ENCODE measurements at regions not wholly inside any gene's neighbourhood (a gene's known extent, or its start where the extent isn't known, plus 50 kb on each side); places are given as distances from the start of the nearest gene placed in this dataset.

GRCh38 chr3:87361956-87362355 lies 85.6 kb upstream of the POU1F1 start:
- 86% methylated on average over 1 of the region's 1 CpG for WGBS
- H3K27ac ChIP-seq (ENCODE audit: low read depth in 1 of 2, low read length in 2 of 2): no peak overlapping the region
- DNase-seq (ENCODE audit: low spot score): no peak
- H3K9me3 ChIP-seq (ENCODE audit: control insufficient read depth in 4 of 4, low read length in 3 of 4): no peaks in the 10 kb centered on the region
- H3K9ac ChIP-seq (ENCODE audit: low read depth in 1 of 2, low read length in 2 of 2): no peak overlapping the region
- no peak overlapping the region for H3K4me3 ChIP-seq (ENCODE audit: low read depth in 1 of 3, low read length in 3 of 3)
- no peak for TF ChIP-seq ATF3 (IDR thresholded peaks at IDR 0.05)
- no peak for TF ChIP-seq RAD21 (IDR thresholded peaks at IDR 0.05)
- no peak for TF ChIP-seq RXRA (IDR thresholded peaks at IDR 0.05)
- no peaks in the 10 kb centered on the region for H3K36me3 ChIP-seq (ENCODE audit: control insufficient read depth in 4 of 4, insufficient read depth in 3 of 4, low read depth in 1 of 4, low read length in 3 of 4)
- H3K27me3 ChIP-seq (ENCODE audit: control insufficient read depth in 4 of 4, insufficient read depth in 4 of 4, low read length in 3 of 4): no peaks in the 10 kb centered on the region
- no peaks in the 10 kb centered on the region for H3K4me1 ChIP-seq (ENCODE audit: control insufficient read depth in 4 of 4, insufficient read depth in 4 of 4, low read length in 3 of 4)

- H3K9ac ChIP-seq (ENCODE audit: low read depth in 1 of 2, low read length in 2 of 2): no peak overlapping the region
- no peak for DNase-seq (ENCODE audit: low spot score)
- no peaks in the 10 kb centered on the region for H3K27me3 ChIP-seq (ENCODE audit: control insufficient read depth in 4 of 4, insufficient read depth in 4 of 4, low read length in 3 of 4)
- TF ChIP-seq ZBTB33 (IDR thresholded peaks at IDR 0.05): no peak
- TF ChIP-seq TAF1 (conservative IDR thresholded peaks at IDR 0.05): no peak
- H3K9me3 ChIP-seq (ENCODE audit: control insufficient read depth in 4 of 4, low read length in 3 of 4): no peaks in the 10 kb centered on the region
- no peak overlapping the region for H3K27ac ChIP-seq (ENCODE audit: low read depth in 1 of 2, low read length in 2 of 2)
- no peak overlapping the region for H3K4me3 ChIP-seq (ENCODE audit: low read depth in 1 of 3, low read length in 3 of 3)
- H3K36me3 ChIP-seq (ENCODE audit: control insufficient read depth in 4 of 4, insufficient read depth in 3 of 4, low read depth in 1 of 4, low read length in 3 of 4): no peaks in the 10 kb centered on the region
- H3K4me1 ChIP-seq (ENCODE audit: control insufficient read depth in 4 of 4, insufficient read depth in 4 of 4, low read length in 3 of 4): no peaks in the 10 kb centered on the region
Observed at GRCh38 chr3:87361271-87361670, 84.9 kb upstream of the POU1F1 start.

- H3K27ac ChIP-seq (ENCODE audit: low read depth in 1 of 2, low read length in 2 of 2): no peak overlapping the region
- H3K27me3 ChIP-seq (ENCODE audit: control insufficient read depth in 4 of 4, insufficient read depth in 4 of 4, low read length in 3 of 4): no peaks in the 10 kb centered on the region
- H3K9me3 ChIP-seq (ENCODE audit: control insufficient read depth in 4 of 4, low read length in 3 of 4): no peaks in the 10 kb centered on the region
- no peak for DNase-seq (ENCODE audit: low spot score)
- H3K4me1 ChIP-seq (ENCODE audit: control insufficient read depth in 4 of 4, insufficient read depth in 4 of 4, low read length in 3 of 4): no peaks in the 10 kb centered on the region
- H3K9ac ChIP-seq (ENCODE audit: low read depth in 1 of 2, low read length in 2 of 2): no peak overlapping the region
- 93% methylated on average over 2 of the region's 2 CpGs for WGBS
- H3K36me3 ChIP-seq (ENCODE audit: control insufficient read depth in 4 of 4, insufficient read depth in 3 of 4, low read depth in 1 of 4, low read length in 3 of 4): no peaks in the 10 kb centered on the region
- TF ChIP-seq FOXA2 (IDR thresholded peaks at IDR 0.05) (no peak), CTCF (IDR thresholded peaks at IDR 0.05; ENCODE audit: low read depth, low read length, missing input control) (no peak), NR2F2 (IDR thresholded peaks at IDR 0.05) (no peak), MAX (IDR thresholded peaks at IDR 0.05) (no peak), EGR1 (IDR thresholded peaks at IDR 0.05; ENCODE audit: low read depth in 2 of 2) (no peak), FOXA1 (IDR thresholded peaks at IDR 0.05) (no peak), RAD21 (IDR thresholded peaks at IDR 0.05) (no peak), SP1 (IDR thresholded peaks at IDR 0.05) (no peak), ZBTB33 (IDR thresholded peaks at IDR 0.05) (no peak), HNF4A (conservative IDR thresholded peaks at IDR 0.05) (no peak), REST (IDR thresholded peaks at IDR 0.05) (no peak), TAF1 (conservative IDR thresholded peaks at IDR 0.05) (no peak), YY1 (IDR thresholded peaks at IDR 0.05) (no peak), HNF4G (IDR thresholded peaks at IDR 0.05) (no peak)
- H3K4me3 ChIP-seq (ENCODE audit: low read depth in 1 of 3, low read length in 3 of 3): no peak overlapping the region
Observed at GRCh38 chr3:87359826-87360225, 83.4 kb upstream of the POU1F1 start.

Data from liver (tissue), 8 donors.